Stimulated activated CD8-positive, alpha-beta memory T cell treated with anti-CD3 and anti-CD28 coated beads, Interleukin-4, amount 100 ng/mL, for 4 hours (primary cell): ENCODE measurements at regions not wholly inside any gene's neighbourhood (a gene's known extent, or its start where the extent isn't known, plus 50 kb on each side); places are given as distances from the start of the nearest gene placed in this dataset.
"Not testable (repeated sequence)": the region's sequence is repeated elsewhere in the genome, so short reads cannot be mapped to it uniquely, and the experiment has no call there.

Source experiments
- DNase-seq, 2 donors: peaks; one replicate each; pipeline ENCODE4 v3.0.0-alpha.2; 2020; ENCODE audit warnings: low read depth in 2 of 2, low spot score in 1 of 2

DNA sequence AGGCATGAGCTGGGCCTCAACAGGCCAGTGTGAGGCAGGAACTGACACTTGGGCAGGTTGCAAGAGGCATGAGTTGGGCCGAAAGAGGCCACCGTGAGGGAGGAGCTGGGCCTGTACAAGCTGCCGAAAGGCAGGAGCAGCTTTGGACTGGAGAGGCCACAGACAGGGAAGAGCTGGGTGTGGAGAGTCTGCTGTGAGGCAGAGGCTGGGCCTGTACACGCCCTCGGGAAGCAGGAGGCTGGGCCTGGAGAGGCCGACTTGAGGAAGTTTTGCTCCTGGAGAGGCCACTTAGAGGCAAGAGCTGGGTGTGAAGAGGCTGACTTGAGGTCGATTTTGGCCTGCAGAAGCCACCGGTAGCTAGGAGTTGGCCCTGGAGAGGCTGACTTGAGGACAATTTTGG is 73.3 kb upstream of the COBL start:
- DNase-seq, result not testable (repeated sequence)

DNA sequence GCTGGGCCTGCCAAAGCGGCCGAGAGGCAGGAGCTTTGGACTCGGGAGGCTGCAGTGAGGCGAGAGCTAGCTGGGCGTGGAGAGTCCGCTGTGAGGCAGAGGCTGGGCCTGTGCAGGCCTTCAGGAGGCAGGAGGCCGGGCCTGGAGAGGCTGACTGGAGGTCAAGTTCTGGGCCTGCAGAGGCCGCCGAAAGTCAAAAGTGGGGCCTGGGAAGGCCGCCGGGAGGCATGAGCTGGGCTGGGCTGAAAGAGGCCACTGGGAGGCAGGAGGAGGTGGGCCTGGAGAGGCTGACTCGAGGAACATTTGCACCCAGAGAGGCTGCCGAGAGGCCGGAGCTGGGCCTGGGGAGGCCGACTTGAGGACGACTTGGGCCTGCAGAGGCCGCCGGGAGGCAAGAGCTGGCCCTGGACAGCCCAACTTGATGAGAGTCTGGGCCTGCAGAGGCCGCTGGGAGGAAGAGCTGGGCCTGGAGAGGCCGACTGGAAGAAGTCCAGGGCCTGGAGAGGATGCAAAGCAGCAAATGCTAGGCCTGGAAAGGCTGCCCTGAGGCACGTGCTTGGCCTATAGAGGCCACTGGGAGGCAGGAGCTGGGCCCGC is 72.7 kb upstream of the COBL start:
- not testable (repeated sequence) for DNase-seq

DNA sequence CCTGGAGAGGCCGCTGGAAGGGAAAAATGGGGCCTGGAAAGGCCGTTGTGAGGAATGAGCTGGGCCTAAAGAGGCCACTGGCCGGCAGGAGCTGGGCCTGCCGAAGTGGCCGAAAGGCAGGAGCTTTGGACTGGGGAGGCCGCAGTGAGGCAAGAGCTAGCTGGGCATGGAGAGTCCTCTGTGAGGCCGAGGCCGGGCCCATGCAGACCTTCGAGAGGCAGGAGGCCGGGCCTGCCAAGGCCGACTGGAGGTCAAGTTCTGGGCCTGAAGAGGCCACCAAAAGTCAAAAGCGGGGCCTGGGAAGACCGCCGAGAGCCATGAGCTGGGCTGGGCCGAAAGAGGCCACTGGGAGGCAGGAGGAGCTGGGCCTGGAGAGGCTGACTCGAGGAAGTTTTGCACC is 71.6 kb upstream of the COBL start:
- not testable (repeated sequence) for DNase-seq

DNA sequence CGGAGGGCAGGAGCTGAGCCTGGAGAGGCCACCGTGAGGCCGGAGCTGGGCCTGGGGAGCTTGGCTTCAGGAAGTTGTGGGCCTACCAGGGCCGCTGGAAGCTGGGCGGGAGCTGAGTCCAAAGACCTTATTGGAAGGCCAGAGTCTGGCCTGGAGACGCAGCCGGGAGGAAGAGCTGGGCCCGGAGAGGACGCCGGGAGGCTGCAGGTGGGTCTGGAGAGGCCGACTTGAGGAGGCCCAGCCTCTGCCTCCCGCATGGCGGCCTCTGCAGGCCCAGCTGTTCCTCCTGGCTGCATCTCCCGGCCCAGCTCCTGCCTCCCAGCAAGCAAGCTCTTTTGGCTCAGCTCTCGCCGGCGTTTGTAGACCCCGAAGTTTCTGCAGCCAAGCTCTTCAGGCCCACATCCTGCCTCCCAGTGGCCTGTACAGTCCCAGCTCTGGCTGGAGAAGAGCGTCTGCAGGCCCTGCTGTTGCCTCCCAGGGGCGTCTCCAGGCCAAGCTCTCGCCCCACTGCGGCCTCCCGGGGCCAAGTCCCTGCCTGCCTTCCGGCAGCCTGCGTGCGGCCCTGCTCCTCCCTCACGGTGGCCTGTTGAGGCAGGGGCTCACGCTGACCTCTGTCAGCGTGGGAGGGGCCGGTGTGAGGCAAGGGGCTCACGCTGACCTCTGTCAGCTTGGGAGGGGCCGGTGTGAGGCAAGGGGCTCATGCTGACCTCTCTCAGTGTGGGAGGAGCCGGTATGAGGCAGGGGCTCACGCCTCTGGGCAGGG is 70.4 kb upstream of the COBL start:
- not testable (repeated sequence) for DNase-seq

DNA sequence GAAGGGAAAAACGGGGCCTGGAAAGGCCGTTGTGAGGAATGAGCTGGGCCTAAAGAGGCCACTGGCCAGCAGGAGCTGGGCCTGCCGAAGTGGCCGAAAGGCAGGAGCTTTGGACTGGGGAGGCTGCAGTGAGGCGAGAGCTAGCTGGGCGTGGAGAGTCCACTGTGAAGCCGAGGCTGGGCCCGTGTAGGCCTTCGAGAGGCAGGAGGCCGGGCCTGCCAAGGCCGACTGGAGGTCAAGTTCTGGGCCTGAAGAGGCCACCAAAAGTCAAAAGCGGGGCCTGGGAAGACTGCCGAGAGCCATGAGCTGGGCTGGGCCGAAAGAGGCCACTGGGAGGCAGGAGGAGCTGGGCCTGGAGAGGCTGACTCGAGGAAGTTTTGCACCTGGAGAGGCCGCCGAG is 69.6 kb upstream of the COBL start:
- not testable (repeated sequence) for DNase-seq

DNA sequence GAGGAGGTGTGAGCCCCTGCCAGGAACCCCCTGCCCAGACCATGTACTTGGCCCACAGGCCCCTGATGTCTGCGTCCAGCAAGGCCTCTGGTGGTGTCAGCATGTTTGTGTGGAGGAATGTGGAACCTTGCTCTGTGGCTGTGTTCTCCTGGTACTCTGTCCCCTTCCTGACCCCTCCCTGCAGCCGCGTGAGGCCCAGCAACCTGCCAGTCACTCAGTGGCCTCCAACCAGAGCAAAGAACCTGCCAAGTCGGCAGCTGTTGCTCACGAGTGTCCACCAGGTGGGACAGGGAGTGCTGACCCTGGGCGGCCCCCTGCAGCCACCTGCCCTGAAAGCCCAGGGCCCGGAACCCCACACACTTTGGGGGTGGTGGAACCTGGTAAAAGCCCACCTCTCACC is 65.6 kb upstream of the COBL start:
- not testable (repeated sequence) for DNase-seq

DNA sequence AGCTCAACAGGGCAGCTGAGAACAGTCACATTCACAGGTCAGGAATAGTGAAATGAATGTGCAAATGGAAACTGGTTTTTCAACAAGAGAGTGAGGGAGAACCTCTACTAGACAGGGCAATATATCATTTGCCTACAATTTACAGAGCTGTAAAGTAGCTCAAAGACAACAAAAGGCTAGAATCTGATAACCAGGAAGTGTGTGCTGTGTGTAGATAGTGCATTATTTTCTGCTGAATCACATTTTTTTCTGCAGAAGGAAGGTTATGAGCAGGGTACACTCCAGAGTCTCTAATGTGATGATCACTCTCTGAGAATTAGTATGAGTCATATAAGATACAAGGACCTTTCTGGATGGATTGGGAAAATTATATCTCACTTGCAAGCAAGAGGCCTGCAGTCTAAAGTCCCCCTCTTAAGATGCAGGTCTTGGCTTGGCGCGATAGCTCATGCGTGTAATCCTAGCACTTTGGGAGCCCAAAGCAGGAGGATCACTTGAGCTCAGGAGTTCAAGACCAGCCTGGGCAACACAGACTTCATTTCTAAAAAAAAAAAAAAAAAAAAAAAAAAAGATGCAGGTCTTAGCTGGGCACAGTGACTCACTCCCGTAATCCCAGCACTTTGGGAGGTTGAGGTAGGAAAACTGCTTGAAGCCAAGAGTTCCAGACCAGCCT is 59.9 kb upstream of the COBL start:
- no peak for DNase-seq

DNA sequence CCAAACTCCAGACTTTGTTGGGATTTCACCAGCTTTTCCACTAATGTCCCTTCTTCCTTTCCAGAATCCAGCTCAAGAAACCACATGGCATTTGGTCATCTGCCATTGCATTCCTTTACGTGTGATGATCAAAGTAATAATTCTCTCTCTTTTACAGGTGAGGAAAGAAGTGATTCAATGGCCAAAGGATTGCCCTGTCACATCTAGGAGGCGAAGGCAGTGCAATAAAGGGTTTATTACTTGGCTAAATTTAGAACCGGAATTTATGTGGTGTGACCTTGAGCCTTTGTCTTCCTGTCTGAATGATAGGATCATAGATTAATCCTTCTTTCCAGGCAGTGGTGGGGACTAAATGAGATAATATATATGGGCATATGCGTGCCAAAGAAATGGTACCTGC is 58.3 kb upstream of the COBL start:
- DNase-seq, result no peak

DNA sequence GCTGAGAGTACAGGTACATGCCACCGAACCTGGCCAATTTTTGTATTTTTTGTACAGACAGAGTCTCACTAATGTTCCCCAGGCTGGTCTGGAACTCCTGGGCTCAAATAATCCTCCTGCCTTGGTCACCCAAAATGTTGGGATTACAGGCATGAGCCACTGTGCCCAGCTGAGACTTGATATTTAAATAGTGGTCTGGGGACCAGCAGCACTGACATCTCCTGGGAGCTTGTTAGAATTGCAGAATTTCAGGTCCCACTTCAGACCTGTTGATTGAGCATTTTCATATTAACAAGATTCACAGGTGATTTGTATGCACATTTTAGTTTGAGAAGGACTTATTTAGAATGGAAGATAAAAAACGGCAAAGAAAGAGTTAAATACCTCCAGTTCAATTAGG is 57.0 kb upstream of the COBL start:
- not testable (repeated sequence) for DNase-seq

DNA sequence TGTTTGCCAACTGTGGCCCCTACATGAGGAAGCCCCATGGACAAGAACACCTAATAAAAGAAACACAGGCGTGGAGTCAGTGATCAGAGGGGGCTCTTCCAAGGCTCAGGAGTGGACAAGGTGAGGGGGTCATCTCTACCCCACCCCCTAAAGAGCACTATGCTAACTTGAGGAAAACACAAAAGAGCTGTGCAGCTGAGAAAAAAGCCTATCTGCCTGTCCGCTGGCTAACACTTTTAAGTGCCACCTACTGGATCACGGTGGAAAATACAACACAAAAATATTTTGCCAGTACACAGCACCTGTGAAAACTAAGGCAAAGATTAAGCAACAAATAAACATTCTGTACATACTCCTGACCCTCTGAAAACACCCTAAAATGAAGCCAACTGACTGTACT is 53.1 kb upstream of the COBL start:
- DNase-seq, result no peak

DNA sequence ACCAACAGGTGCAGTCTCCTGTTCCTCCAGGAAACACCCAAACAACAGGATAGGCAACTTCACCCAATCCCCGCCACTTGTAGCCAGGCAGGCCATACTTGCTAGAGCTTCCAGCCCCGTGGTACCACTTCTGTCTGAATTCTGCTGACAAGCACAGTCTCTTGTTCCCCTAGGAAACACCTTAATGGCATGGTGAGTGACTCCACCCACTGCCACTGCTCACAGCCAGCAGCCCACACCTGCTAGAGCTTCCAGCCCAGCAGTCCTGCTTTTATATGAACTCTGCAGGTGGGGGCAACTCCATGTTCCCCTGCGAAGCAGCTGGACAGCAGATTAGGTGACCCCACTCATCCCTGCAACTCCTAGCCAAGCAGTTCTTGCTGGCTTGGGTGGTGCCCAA is 52.6 kb upstream of the COBL start:
- not testable (repeated sequence) for DNase-seq

DNA sequence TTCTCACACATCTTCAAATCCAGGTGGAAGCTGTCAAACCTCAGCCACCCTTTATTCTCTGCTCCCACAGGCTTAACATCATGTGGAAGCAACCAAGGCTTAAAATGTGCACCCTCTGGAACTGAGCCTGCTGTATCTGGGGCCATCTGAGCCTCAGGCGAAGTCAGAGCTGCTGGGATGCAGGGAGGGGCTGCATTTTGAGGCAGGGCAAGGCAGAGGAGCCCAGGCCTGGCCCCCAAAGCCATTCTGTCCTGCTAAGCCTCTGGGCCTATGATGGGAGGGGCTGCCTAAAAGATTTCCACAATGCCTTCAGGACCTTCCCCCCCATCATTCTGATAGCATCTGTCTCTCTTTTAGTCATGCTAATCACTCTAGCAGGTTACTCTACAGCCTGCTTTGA is 51.7 kb upstream of the COBL start:
- no peak for DNase-seq

DNA sequence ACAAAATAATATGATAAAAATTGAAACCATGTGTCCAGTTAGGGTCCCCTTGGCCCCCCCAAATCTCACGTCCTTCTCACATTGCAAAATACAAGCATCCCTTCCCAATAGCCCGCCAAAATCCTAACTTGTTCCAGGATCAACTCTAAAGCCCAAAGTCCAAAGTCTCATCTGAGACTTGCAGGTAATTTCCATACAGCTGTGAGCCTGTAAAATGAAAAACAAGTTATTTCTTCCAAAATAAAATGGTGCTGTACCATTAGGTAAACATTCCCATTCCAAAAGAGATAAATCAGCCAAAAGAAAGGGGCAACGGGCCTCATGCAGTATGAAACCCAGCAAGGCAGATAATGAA is 51.0 kb upstream of the COBL start:
- no peak for DNase-seq

DNA sequence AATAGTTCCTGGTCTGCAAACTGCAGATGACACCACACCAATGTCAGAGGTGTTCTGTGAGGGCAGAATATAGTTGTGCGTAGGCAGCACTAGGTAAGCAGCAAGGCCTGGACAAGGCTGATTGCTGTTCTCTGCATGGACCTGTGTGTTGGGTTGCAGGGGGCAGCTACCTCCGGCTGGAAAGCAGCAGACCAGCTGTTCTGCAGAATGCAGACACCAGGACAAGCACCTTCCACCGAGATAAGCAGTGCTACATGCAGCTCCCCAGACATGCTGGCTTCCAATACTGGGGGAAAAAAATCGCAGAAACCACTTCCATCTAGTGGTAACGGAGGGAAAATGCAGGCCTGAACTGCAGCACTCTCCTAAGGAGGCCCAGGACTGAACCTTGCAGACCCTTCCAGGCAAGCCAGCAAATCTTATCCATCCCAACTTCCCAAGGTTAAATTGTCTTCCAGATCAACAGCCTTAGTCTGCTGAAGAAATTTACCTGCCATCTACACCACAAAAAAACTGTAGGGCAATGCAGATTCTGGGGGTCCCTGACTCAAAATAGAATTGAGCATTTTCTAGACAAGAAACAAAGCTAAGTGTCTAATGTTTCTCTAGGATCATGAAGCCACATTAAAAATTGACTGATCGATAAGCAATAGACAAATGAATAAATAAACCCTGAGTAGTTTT is 50.5 kb upstream of the COBL start:
- DNase-seq, result no peak
